Fibroblast of skin of left quadriceps (primary cell): ENCODE measurements at regions not wholly inside any gene's neighbourhood (a gene's known extent, or its start where the extent isn't known, plus 50 kb on each side); places are given as distances from the start of the nearest gene placed in this dataset.

Source experiments
- DNase-seq, 2 experiments: peaks; one replicate each; pipeline ENCODE4 v3.0.0-alpha.2; 2013; ENCODE audit warnings: low read depth in 2 of 2

DNA sequence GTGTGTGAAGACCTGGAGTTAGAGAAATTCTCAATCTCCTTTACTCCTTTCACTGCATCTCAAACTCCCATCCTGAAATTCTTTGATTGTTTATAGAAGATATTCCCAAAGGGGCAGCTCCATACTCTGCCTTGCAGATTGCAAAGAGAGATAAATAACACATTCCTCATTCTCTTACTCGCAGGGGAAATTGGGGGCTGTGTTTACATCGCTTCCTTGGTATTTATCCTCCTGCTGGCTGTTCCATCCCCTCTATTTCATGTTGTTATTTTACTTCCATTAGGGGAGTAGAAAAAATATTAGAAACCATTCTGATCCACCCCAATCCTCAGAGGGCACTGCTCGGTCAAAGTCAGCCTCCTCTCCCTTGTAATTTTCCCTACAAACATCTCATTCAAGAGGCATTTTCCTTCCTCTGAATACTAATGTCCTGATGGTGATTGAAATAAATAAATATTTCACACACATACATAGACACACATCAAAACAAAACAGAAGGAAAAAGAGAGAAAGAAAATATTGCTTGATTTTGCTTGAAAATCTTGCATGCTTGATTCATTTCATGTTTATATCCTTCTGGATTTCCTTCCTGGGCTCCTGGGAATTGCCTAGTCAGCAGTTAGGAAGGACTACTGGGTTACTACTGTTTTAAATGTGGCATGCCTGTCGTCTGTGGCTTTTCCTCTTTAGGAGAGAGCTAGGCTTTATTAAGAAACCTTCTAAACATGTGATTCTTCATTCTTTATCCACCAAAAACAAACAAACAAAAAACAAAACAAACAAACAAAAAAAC, 420.1 kb upstream of the PAPPA start:
- peak; percentile 74 to 75 for DNase-seq

GRCh38 chr9:115739096-115739875, 414.3 kb upstream of the PAPPA start:
- DNase-seq: no peak

- no peak for DNase-seq
Measured at GRCh38 chr9:115740986-115741385, 412.6 kb upstream of the PAPPA start.

DNA sequence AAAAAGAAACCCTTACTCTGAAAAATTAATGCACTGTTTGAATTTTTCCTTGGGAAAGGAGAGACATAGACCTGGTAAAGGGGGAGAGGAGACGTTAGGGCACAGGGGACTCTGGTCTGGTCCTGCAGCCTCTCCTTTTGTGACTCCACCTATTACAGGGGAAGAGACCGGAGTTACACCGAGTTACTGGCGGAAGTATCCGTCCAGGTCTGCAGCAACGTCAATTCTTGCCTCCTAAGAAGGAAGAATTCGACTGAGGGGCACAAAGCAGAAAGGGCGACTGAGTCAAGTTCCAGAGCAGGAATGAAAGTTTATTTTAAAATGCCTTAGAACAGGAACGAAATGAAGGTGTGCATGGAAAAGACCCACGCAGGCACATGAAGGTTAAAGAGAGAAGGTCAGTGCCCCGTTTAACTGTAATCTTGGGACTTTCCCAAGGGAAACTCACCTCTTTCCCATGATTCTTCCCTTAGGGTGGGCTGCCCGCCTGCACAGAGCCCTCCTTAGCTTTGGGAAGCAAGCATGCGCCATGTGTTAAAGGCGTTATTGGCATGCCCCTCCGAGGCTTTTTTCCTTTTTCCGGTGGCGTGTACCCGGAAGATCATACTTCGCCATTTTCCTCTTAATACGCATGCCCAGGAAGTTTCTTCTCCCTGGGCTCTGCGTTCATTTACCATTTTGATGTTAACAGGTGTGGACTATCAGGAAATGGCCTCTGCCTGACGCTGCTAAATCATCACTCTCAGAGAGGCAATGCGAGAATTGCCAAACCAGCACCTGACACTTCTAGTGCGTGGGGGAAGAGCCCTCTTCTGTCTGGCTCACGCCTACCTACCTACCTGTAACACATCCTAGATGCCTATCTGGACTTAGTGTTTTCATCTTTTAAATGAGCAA, 409.6 kb upstream of the PAPPA start:
- no peak for DNase-seq

- peak; percentile 61 to 63 for DNase-seq
Measured at GRCh38 chr9:115746496-115746895, 407.1 kb upstream of the PAPPA start.

- no peak for DNase-seq
Measured at GRCh38 chr9:115747731-115748130, 405.9 kb upstream of the PAPPA start.

DNA sequence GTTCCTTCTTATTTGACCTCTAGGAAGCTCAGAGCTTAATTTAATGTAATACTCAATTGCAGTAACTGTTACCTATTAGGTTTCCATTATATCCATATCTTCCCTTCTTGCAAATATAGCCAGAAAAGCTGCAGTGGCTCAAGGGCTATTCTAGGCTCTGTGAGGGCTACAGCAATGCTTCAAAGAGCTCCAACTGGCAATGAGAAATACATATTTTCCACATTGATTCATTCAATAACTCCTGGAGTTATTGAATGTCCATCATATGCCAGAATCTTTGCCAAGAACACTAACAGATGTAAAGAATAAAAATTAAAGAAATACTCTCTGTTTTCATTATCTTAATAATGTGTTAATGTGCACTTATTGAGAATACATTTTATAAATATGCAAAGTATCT, 396.9 kb upstream of the PAPPA start:
- DNase-seq: no peak

DNA sequence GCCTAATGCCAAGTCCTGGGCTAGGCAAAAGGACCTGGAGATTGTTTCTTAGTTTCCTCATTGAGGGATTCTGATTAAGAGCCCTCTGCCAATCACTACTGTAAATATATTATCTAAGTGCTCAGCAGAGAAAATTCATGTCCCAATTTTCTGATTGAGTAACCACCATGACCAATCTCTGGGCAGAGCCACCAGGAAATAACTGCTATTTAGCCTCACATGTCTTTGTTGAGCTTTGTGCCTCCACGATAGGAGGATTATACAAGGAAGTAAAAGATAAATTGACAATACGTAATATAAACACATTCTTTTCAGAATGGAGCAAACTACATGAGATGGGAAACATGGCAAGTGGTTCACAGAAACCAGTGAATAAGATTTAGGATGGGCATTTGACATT, 396.1 kb upstream of the PAPPA start:
- DNase-seq: no peak

DNA sequence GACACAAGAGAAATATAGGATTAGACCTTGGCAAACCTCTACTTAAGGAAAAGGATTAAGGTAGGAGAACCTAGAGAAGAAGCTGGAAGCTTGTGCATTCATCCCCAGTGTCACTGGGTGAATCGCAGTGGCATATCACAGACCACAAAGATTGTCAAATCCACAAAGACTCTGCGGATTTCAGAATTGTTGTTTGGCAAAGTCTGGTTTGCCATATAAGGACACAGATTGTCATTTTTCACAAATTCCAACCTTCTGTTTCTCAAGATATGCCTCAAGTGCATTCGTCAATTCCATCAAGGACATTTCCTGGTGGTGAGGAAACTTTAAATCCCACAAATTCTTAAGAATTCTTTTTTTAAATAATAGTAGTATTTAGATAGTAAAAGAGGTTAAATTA, 395.1 kb upstream of the PAPPA start:
- DNase-seq: no peak

DNA sequence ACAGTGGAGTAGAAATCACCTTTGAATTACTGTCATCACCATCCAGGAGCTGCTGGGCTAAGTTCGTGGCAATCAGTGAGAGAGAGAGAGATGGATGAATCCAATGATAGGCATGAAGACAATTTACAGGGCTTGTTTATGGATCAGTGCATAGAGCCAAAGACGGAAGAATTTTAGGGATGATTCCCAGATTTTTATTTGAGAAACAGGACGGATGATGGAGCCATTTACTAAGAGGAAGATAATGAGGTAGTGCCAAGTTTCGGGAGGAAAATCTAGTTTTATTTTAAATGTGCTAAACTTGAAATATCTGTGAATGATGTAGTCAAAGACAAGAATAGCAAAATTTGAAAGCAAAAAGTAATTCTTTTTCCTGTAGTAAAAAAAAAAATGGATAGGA, 394.2 kb upstream of the PAPPA start:
- DNase-seq: no peak

- DNase-seq: no peak
Measured at GRCh38 chr9:115764645-115765044, 388.9 kb upstream of the PAPPA start.

DNA sequence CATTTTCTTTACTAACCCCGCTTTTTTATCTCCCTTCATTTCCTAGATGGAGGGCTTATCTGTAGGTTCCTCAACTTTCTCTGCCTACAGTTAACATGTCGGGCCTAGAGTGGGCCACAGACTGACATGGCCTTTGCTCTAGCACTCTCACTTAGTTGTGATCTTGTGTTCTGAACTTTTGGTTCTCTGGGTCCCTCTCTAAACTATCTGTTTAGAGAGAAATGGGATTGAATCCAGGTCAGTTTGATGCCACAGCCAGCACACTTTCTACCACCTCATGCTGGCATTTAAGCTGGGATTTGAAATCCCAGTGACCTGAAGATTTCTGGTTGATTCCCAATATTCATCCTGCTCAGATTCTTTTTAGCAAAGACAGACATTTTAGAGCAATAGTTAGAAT, 388.5 kb upstream of the PAPPA start:
- no peak for DNase-seq

DNA sequence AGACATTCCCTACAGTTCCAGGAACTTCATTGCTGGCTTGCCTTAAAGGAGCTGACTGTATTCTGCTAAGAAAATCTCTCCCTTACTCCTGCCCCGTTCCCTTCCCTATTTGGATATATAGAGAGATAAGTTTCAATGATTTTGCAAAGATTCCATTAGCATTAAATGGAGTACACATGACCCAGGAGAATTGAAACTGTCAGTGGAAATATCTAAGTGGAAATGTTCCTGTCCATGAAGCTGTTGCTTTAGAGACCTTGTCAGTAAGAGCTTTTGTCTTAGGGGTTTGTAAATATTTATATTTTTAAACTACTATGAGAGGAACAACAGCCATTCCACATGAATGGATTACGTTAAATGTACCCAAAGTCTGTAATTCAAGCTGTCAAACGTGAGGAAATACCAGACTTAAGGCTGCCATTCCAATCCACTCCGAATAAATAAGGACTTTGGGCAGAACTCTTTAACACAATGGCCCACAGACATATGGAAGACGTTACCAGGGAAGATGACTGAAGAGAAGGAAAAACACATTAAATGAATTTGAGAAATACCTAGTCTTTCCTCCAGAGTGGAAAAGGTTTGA, 387.1 kb upstream of the PAPPA start:
- no peak for DNase-seq

- no peak for DNase-seq
Measured at GRCh38 chr9:115770521-115770920, 383.1 kb upstream of the PAPPA start.

DNA sequence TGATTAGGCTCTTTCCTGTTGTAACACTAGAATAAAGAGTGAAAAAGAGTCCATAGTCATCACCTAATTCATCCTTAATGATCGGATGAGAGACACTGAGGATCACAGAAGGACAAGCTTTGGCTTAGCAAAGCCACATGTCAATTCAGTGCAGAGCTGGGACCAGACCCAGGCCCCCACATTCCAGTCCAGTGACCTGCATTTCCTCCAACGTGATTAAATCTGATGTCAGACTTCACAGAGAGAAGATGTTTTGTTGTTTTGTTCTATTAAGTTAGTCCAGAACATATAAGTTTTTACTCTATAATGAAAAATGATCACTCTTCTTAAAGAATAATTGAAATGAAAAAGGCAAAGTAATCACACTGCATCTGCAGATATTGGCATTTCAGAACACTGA, 377.9 kb upstream of the PAPPA start:
- DNase-seq: no peak

- DNase-seq: peak; percentile 38 to 41
Measured at GRCh38 chr9:115777610-115778009, 376.0 kb upstream of the PAPPA start.

DNA sequence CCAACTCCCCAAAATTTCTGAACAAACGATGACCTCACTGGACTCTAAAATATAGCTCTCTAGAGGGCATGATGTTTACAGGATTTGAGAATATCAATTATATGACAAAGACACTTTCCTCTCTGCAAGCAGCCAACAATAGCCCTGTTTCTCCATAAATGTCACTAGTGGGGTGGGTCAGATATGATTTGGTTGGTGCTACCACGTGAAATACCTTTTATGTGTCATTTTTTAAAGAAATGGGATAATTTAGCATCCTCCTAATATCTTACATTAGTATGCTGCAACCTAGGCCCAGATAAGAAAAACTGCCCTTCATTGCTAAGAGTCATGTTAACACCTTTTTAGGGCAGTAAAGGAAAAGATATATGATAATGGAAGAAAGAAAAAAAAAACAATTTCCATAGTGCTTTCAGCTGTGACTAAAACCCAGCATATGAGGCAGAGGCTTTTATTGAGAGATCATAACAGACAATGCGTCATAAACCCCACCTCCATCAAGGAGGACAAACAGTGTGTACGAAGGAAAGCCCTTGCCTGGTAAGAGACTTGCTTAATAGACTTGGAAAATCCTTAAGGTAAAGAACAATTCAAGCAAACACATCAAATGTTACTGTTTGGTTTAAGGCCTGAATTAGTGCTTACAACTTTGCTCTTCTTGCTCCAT, 372.4 kb upstream of the PAPPA start:
- no peak for DNase-seq

DNA sequence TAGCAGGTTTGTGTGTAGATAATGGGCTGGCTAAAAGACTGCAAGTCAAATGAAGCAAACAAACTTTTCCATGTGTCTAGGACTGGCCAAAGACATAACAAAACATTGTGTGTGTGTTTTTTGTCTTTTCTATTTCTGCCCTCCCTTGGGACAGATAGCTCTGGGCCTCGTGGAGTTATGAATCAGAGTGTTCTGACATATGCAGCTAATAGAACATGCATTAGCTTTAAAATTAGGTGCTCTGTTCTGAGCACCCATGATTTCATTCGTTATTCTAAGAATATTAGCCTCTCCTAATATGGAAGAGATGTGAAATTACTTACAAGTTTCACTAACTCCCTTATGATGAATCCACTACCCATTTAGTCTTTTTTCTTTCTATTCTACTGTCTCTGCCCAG, 367.3 kb upstream of the PAPPA start:
- peak in 1 of 2 experiments; percentile 11 for DNase-seq

DNA sequence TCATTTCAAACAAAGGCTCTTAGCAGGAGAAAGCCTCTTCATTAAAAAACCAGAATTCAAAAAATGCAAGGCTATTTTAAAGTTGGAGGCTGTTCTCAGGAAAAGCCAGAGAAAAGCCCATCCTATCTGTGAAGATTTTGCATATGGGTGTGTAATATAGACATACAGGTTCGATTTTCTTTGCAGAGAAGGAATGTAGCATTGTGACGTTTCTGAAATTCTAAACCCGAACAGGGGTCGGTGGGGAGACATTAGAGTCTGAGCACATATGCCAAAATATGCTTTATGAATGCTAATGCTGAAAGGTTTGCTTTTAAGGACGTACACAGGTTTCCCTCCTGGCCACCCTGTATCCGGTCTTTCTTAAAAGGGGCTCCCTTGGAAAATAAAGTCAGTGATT, 363.1 kb upstream of the PAPPA start:
- no peak for DNase-seq

DNA sequence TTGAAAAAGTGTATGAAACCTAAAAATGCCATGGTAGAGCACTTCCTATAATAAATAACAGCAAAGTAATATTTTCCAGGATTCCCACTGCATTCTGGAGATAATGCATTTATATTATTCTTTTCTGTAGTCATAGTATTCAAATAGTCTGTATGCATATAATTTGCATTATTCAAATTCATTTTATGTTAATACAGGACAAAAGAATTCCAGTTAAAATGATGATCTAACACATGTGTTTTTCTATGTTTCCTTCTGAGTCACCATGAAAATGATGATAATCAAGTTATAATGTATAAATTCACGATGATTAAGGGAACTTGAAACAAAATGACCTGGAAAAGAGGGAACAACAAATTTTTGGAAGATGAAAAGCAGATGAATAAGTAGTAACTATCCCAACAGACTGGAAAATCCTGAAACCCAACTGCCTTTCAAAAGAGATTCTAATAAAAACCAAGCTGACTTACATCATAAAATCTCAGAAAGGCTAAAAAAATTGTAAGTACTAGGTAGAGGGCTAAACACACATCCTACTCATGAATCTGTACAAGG, 358.6 kb upstream of the PAPPA start:
- DNase-seq: peak; percentile 20 to 24

DNA sequence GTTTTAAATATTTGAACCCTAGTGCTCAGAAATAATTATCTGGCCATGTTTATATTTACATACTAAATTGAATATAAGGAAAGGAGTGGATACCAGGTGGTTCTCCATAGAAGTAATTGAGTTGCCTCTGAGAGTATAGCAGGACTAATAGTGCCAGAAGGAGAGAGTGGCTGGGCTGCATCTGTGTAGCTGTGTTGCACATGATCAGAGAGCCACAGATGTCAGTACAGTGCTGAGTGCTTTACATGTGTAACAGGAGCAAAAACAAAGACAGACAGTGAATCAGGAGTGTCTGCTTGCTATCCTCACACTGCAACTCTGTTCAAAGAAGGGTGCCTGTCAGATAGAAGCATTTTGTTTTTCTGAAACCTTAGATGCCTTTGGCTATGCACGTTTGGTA, 353.9 kb upstream of the PAPPA start:
- no peak for DNase-seq
